DMS53 treated with DMSO at 0.1 percent for 48 hours (cell line): ENCODE measurements at regions not wholly inside any gene's neighbourhood (a gene's known extent, or its start where the extent isn't known, plus 50 kb on each side); places are given as distances from the start of the nearest gene placed in this dataset.

Experiments
- DNase-seq: peaks from one replicate; lab custom pipeline; 2025; ENCODE audit not compliant: unreplicated experiment; lab: John Stamatoyannopoulos, UW

GRCh38 chr6:94099072-94099471 lies 679.7 kb upstream of the EPHA7 start:
- no peak for DNase-seq

- DNase-seq: no peak
Observed at GRCh38 chr6:94095961-94096360, 676.6 kb upstream of the EPHA7 start.

GRCh38 chr6:94089941-94090340 lies 670.6 kb upstream of the EPHA7 start:
- DNase-seq: no peak

- DNase-seq: no peak
Observed at GRCh38 chr6:94088870-94089269, 669.5 kb upstream of the EPHA7 start.

- no peak for DNase-seq
Observed at GRCh38 chr6:94074764-94075163, 655.4 kb upstream of the EPHA7 start.

GRCh38 chr6:94071835-94072234 lies 652.5 kb upstream of the EPHA7 start:
- DNase-seq: no peak

GRCh38 chr6:94065707-94066337 lies 646.5 kb upstream of the EPHA7 start:
- DNase-seq: no peak

- peak; percentile 25 for DNase-seq
Observed at GRCh38 chr6:94052749-94053148, 633.4 kb upstream of the EPHA7 start.

GRCh38 chr6:94050515-94050914 lies 631.2 kb upstream of the EPHA7 start:
- DNase-seq: no peak

- DNase-seq: no peak
Observed at GRCh38 chr6:94049001-94049400, 629.6 kb upstream of the EPHA7 start.

- peak; percentile 5 for DNase-seq
Observed at GRCh38 chr6:94045099-94045829, 625.9 kb upstream of the EPHA7 start.

GRCh38 chr6:94041945-94042709 lies 622.8 kb upstream of the EPHA7 start:
- DNase-seq: no peak

GRCh38 chr6:94036024-94036423 lies 616.7 kb upstream of the EPHA7 start:
- DNase-seq: no peak

- no peak for DNase-seq
Observed at GRCh38 chr6:94027374-94027773, 608.0 kb upstream of the EPHA7 start.

- DNase-seq: no peak
Observed at GRCh38 chr6:94026575-94026974, 607.2 kb upstream of the EPHA7 start.

- DNase-seq: no peak
Observed at GRCh38 chr6:94005835-94006234, 586.5 kb upstream of the EPHA7 start.

- no peak for DNase-seq
Observed at GRCh38 chr6:93992976-93993375, 573.6 kb upstream of the EPHA7 start.

- no peak for DNase-seq
Observed at GRCh38 chr6:93989630-93990029, 570.3 kb upstream of the EPHA7 start.

GRCh38 chr6:93985953-93986352 lies 566.6 kb upstream of the EPHA7 start:
- no peak for DNase-seq

GRCh38 chr6:93975159-93975558 lies 555.8 kb upstream of the EPHA7 start:
- no peak for DNase-seq

GRCh38 chr6:93974332-93974731 lies 555.0 kb upstream of the EPHA7 start:
- no peak for DNase-seq

- DNase-seq: no peak
Observed at GRCh38 chr6:93972791-93973190, 553.4 kb upstream of the EPHA7 start.
